Ramos (cell line): ENCODE measurements at regions not wholly inside any gene's neighbourhood (a gene's known extent, or its start where the extent isn't known, plus 50 kb on each side); places are given as distances from the start of the nearest gene placed in this dataset.

ENCODE experiments used
- in situ Hi-C: fragments of 300-500 bp; cut with MboI; formaldehyde crosslinking; loops from one replicate; pipeline ENCODE4 v1.14.3; 2022; ENCODE audit warnings: low sequenced_read_pairs; ENCODE audit not compliant: unreplicated experiment

DNA sequence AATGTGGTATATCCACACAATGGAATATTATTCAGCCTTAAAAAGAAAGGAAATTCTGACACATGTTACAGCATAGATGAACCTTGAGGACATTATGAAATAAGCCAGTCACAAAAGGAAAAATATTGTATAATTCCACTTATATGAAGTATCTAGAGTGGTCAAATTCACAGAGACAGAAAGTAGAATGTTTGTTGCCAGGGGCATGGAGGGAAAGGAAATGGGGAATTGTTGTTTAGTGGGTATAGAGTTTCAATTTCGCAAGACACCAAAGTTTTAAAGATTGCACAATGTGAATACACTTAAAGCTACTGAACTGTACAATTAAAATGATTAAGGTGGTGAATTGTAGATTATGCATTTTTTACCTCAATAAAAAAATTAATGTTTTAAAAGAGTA lies 92.9 kb downstream of the TXNL1 start:
- in situ Hi-C loops = no loop called here

GRCh38 chr18:56542476-56542875 lies 95.9 kb downstream of the TXNL1 start:
- in situ Hi-C loops = no loop called here

DNA sequence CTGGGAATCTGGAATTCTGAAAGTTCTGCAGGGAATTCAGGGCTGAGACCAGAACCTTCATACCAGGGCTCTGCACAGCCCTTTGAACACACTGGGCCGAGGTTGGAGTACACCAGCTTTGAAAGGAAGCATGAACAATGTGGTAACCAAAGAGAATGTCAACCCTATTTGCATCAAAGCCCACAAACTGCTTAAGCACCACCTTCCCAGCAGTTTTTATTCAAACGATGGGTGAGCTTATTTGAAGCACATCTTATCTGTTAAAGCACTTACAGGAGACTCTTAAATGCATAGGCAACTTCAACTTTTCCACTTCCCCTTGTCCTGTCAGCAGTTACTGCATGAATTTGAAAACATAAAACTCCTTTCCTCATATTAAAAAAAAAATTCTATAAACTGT lies 96.6 kb downstream of the TXNL1 start:
- in situ Hi-C loops = no loop called here

DNA sequence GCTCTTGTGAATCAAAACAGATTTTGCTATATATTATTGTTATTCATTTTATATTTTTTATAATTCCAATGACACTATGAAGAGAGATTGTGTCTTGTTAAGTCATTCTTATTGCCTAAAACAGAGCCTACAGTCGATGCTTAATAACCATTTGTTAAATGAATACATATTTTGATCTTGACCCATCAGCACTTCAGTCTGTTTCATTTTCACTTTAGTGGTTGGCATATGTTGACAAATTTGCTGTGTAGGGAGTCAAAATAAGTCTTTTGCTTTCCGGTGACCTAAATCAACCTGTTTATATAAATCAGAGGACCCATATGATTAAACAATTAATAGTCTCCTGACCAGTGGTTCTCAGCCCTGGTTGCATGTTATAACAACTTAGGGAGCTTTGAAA lies 97.1 kb downstream of the TXNL1 start:
- in situ Hi-C loops = no loop called here

GRCh38 chr18:56538746-56539145 lies 99.6 kb downstream of the TXNL1 start:
- in situ Hi-C loops = no loop called here

DNA sequence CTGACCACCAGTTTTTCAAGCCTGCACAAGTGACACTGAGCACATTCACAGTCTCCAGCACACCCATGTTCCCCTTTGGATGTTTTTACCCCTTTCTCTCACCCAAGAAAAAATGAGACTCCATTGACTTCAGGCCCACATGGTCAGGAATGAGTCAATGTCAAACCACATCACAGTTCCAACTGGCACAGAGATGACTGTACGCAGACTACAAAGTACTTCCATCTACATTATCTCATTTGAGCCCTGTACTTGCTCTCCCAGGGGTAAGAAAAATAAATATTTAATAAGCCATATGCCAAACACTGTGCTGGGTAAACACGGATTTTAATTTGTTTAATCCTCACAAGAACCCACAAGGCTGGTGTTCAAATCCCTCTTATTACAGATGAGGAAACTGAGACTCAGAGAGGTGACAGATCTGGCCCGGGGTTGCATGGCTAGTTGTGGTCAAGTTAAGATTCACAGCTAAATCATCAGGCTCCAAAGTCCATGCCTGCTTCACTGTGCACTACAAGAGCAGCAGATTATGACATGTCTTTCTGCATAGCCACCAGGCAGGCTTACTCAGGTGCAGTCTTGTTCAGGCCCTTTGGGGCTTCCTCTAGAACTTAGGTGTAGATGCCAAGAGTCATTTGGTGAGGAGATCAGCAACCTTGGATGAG lies 106.1 kb downstream of the TXNL1 start:
- in situ Hi-C loops = no loop called here

GRCh38 chr18:56522816-56523215 lies 115.6 kb downstream of the TXNL1 start:
- in situ Hi-C loops = no loop called here

GRCh38 chr18:56521263-56521662 lies 117.1 kb downstream of the TXNL1 start:
- in situ Hi-C loops = no loop called here

- in situ Hi-C loops = no loop called here
Measured at GRCh38 chr18:56517761-56518160, 120.6 kb downstream of the TXNL1 start.

GRCh38 chr18:56517196-56517595 lies 121.2 kb downstream of the TXNL1 start:
- in situ Hi-C loops = no loop called here

DNA sequence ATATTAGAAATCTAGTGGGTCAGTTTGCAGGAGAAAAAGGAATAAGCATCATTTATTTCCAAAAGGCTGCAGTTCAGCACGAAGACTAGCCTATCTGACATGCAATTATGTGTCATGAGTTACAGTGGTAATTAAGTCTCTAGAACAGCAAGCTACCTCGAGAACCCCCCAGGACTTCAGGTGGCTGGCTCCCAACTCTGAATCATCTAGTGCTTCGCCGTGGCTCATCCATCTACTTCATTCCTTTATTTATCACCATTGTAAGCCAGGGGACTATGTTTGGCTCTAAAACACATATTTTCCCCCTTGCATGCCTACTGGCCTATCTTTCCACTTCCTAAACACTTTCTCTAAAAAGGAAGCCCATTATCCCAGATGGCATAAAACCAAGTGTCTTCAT lies 121.6 kb downstream of the TXNL1 start:
- in situ Hi-C loops = no loop called here

- in situ Hi-C loops = no loop called here
Measured at GRCh38 chr18:56515522-56515921, 122.9 kb downstream of the TXNL1 start.

DNA sequence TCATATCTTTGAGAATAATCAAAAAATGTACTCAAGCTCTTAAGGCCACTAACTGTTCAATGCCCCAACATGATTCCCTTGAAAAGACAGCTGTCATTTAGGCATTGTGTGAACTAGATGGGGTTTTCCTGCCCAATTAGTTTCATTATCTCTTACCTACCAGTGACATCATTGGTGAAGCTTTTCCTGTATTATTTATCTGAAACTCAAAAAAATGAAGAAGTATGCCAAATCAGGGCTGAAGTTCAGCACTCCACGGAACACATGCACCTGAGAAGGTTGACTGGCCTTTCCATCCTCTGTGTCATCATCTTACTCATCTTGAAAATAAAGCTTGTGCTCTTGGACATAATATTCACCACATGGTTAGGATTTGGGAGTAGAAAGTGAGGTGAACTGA lies 126.4 kb downstream of the TXNL1 start:
- in situ Hi-C loops = no loop called here

- in situ Hi-C loops = no loop called here
Measured at GRCh38 chr18:56510108-56510507, 128.3 kb downstream of the TXNL1 start.

- in situ Hi-C loops = no loop called here
Measured at GRCh38 chr18:56509656-56510055, 128.7 kb downstream of the TXNL1 start.

- in situ Hi-C loops = no loop called here
Measured at GRCh38 chr18:56508370-56509036, 129.9 kb downstream of the TXNL1 start.

GRCh38 chr18:56505971-56506370 lies 132.4 kb downstream of the TXNL1 start:
- in situ Hi-C loops = no loop called here

- in situ Hi-C loops = no loop called here
Measured at GRCh38 chr18:56505293-56505692, 133.1 kb downstream of the TXNL1 start.

DNA sequence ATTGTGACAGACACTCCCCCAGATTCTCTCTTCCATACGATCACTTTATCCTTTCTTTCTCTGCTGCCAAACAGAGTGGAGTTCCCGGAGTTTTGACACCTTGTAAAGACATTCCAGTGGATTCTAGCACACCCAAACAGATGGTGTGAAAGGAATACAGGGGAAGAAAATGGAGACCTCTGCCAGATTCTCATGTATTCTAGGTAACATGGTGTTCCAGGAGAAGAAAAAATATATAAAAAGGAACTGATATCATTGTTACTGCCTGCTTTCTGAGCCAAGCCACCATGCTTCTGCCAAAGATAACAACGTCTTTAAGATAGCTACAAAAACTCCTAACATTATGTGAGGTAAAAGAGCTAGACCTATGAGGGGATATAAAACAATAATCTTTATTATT lies 136.5 kb downstream of the TXNL1 start:
- in situ Hi-C loops = no loop called here

GRCh38 chr18:56495884-56496283 lies 142.5 kb downstream of the TXNL1 start:
- in situ Hi-C loops = no loop called here

- in situ Hi-C loops = no loop called here
Measured at GRCh38 chr18:56493531-56493930, 144.9 kb downstream of the TXNL1 start.

DNA sequence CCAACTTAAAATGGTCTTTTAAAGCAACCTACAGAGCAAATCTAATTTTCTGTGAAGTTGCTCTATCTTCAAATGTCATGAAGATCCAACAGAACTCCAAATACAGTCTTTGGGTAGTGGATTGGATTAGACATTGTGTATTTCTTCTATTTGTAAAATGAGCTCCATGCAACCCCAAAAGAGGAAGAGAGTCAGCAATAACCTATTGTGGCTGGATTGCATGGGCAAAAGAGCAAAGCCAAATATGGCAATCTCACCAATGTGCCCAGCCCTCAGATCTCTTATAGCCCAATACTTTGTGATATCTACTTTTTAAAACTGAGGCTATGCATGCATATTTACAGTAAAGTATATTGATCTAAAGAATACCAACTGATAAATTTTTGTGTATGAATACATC lies 146.3 kb downstream of the TXNL1 start:
- in situ Hi-C loops = no loop called here
